WTC11 (cell line): ENCODE measurements at regions not wholly inside any gene's neighbourhood (a gene's known extent, or its start where the extent isn't known, plus 50 kb on each side); places are given as distances from the start of the nearest gene placed in this dataset.

Source experiments
- ARID4B ChIP-seq: sonication (generic); formaldehyde crosslinking; IDR thresholded peaks from 2 replicates; pipeline ENCODE4 v1.8.0; 2023; ENCODE audit warnings: missing genetic modification reagents, mild to moderate bottlenecking, borderline replicate concordance
- ATF2 ChIP-seq: sonication (generic); formaldehyde crosslinking; IDR thresholded peaks from 2 replicates; pipeline ENCODE4 v1.8.1; 2022; ENCODE audit warnings: low read depth, missing genetic modification reagents, borderline replicate concordance
- CREM ChIP-seq: sonication (generic); formaldehyde crosslinking; IDR thresholded peaks from 2 replicates; pipeline ENCODE4 v1.8.1; 2022; ENCODE audit warnings: mild to moderate bottlenecking, missing genetic modification reagents, moderate library complexity
- CTCF ChIP-seq: fragments of 200-600 bp; IDR thresholded peaks from 2 replicates; pipeline ENCODE4 v1.8.0; 2022; ENCODE audit warnings: antibody characterized with exemption
- E2F1 ChIP-seq: sonication (generic); formaldehyde crosslinking; IDR thresholded peaks from 2 replicates; pipeline ENCODE4 v1.8.0; 2022; ENCODE audit warnings: mild to moderate bottlenecking, missing genetic modification reagents
- ESRRA ChIP-seq: sonication (generic); formaldehyde crosslinking; IDR thresholded peaks from 2 replicates; pipeline ENCODE4 v1.8.1; 2022; ENCODE audit warnings: mild to moderate bottlenecking, missing genetic modification reagents, borderline replicate concordance
- ETV6 ChIP-seq: sonication (generic); formaldehyde crosslinking; IDR thresholded peaks from 2 replicates; pipeline ENCODE4 v1.8.1; 2022; ENCODE audit warnings: mild to moderate bottlenecking, missing genetic modification reagents
- FOXP4 ChIP-seq: sonication (generic); formaldehyde crosslinking; IDR thresholded peaks from 2 replicates; pipeline ENCODE4 v1.8.0; 2022; ENCODE audit warnings: mild to moderate bottlenecking, missing genetic modification reagents
- GABPB1 ChIP-seq: sonication (generic); formaldehyde crosslinking; IDR thresholded peaks from 2 replicates; pipeline ENCODE4 v1.8.1; 2023; ENCODE audit warnings: mild to moderate bottlenecking, missing genetic modification reagents
- MAX ChIP-seq: sonication (generic); formaldehyde crosslinking; IDR thresholded peaks from 2 replicates; pipeline ENCODE4 v1.8.0; 2022; ENCODE audit warnings: mild to moderate bottlenecking, missing genetic modification reagents
- TCF7 ChIP-seq: sonication (generic); formaldehyde crosslinking; IDR thresholded peaks from 2 replicates; pipeline ENCODE4 v1.8.0; 2022; ENCODE audit warnings: mild to moderate bottlenecking, low read depth, missing genetic modification reagents, moderate library complexity
- ZBTB43 ChIP-seq: sonication (generic); formaldehyde crosslinking; IDR thresholded peaks from 2 replicates; pipeline ENCODE4 v1.8.1; 2023; ENCODE audit warnings: mild to moderate bottlenecking, missing genetic modification reagents

GRCh38 chr3:8445861-8446260 lies 55.8 kb upstream of the LMCD1 start:
- TF ChIP-seq TCF7 (CRISPR knock-in tag): no peak
- no peak for TF ChIP-seq ARID4B
- no peak for TF ChIP-seq CTCF
- no peak for TF ChIP-seq E2F1 (CRISPR knock-in tag)
- TF ChIP-seq FOXP4 (CRISPR knock-in tag): no peak
- TF ChIP-seq ATF2: no peak
- no peak for TF ChIP-seq ESRRA (CRISPR knock-in tag)
- TF ChIP-seq CREM (CRISPR knock-in tag): no peak
- TF ChIP-seq MAX: no peak
- TF ChIP-seq GABPB1 (CRISPR knock-in tag): no peak
- TF ChIP-seq ETV6 (CRISPR knock-in tag): no peak
- no peak for TF ChIP-seq ZBTB43 (CRISPR knock-in tag)
